Aorta (tissue), 5 donors: ENCODE measurements at regions not wholly inside any gene's neighbourhood (a gene's known extent, or its start where the extent isn't known, plus 50 kb on each side); places are given as distances from the start of the nearest gene placed in this dataset.
"Not testable (repeated sequence)": the region's sequence is repeated elsewhere in the genome, so short reads cannot be mapped to it uniquely, and the experiment has no call there.

Source experiments
- ATAC-seq: fragments of 200-7000 bp; cut with Tn5 transposase; one replicate; pipeline ENCODE4 v1.9.1; 2022; ENCODE audit warnings: moderate library complexity; ENCODE audit not compliant: low FRiP score
- DNase-seq, 2 donors: peaks; one replicate each; pipeline ENCODE4 v3.0.0-alpha.2; 2020
- H3K27ac ChIP-seq, 2 donors: one replicate each; pipeline ENCODE4 v1.5.1; 2013; ENCODE audit warnings: low read length in 2 of 2, mild to moderate bottlenecking in 2 of 2, moderate library complexity in 2 of 2, control low read depth in 1 of 2, inconsistent platforms in 1 of 2, low read depth in 1 of 2
- H3K27me3 ChIP-seq, 2 donors: one replicate each; pipeline ENCODE4 v1.6.1; 2013; ENCODE audit warnings: control low read depth in 1 of 2, low read length in 1 of 2, mild to moderate bottlenecking in 1 of 2, moderate library complexity in 1 of 2; ENCODE audit not compliant: insufficient read depth in 2 of 2, control insufficient read depth in 1 of 2
- H3K36me3 ChIP-seq, 2 donors: one replicate each; pipeline ENCODE4 v1.6.1; 2013; ENCODE audit warnings: control low read depth in 1 of 2, low read length in 1 of 2, mild to moderate bottlenecking in 1 of 2; ENCODE audit not compliant: insufficient read depth in 2 of 2, control insufficient read depth in 1 of 2
- H3K4me1 ChIP-seq, 2 donors: one replicate each; pipeline ENCODE4 v1.6.1; 2013; ENCODE audit warnings: low read length in 2 of 2, control low read depth in 1 of 2, mild to moderate bottlenecking in 1 of 2, moderate library complexity in 1 of 2; ENCODE audit not compliant: insufficient read depth in 2 of 2, control insufficient read depth in 1 of 2
- H3K4me3 ChIP-seq, 2 donors: one replicate each; pipeline ENCODE4 v1.5.1; 2013; ENCODE audit warnings: low read length in 2 of 2, control low read depth in 1 of 2, mild to moderate bottlenecking in 1 of 2
- H3K9me3 ChIP-seq: one replicate; pipeline ENCODE4 v1.6.1; 2013; ENCODE audit warnings: mild to moderate bottlenecking, low read length; ENCODE audit not compliant: control insufficient read depth
- WGBS, 2 donors: extraction: QIAGEN DNeasy Blood & Tissue Kit; methylation state at CpG; one replicate each; pipeline ENCODE4 v1.1.7; 2013; 5-methylcytosine and 5-hydroxymethylcytosine counted together
- intact Hi-C, 2 donors: fragments of 100-400 bp; cut with DNase I; formaldehyde crosslinking; loops; one replicate each; pipeline versions ENCODE4 v1.14.2 to v1.15.0; 2022
- donor health status: healthy with polysubstance abuse.
- donor health status: Bipolar disorder and iron deficiency.
- donor health status: DM: no; HTN: no; CAD: no.
- donor health status: DM: no; HTN: no; CAD: no.
- donor health status: DM: yes; HTN: yes; CAD: no.

DNA sequence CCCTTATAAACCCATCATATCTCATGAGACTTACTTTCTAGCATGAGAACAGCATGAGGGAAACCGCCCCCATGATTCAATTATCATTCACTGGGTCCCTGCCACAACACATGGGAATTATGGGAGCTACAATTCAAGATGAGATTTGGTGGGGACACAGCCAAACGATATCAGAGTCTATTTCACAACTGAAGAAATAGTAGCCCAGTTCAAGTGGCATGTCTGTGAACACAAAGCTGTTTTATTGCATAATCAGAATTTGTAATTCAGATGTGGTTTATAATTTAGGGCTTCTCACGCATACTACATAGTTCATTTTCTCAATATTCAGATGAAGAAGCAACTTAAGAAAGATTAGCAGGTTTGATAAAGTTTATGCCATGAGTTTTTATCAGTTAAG is 1188.0 kb upstream of the ALCAM start:
- WGBS, 2 donors, result 89 to 90% methylated on average over 3 of the region's 3 CpGs
- Histone ChIP-seq H3K36me3 (no peaks in the 10 kb centered on the region), H3K27me3 (no peaks in the 10 kb centered on the region), H3K27ac (no peak overlapping the region), H3K9me3 (no peaks in the 10 kb centered on the region), H3K4me1 (no peaks in the 10 kb centered on the region), H3K4me3 (no peak overlapping the region)
- no peak for DNase-seq
- ATAC-seq, result no peak
- intact Hi-C loops, result no loop called here

DNA sequence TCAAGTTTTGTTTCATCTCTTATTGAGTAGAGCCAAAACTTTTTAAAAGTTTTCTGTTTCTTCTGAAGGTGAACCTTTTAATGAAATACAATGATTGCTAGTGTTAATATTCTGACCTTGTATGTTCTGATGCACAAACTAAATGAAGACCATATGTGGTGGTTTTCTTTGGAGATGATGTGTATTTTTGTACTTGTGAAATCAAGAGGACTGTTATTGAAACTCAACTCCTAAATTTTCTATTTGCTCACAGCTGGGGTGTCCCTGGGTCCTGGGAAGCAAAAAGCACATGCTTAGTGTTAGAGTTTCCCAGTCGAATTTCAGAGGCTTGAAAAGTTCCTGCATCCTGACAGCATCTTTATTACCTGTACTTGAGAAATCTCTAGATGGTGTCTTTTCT is 1185.8 kb upstream of the ALCAM start:
- 12 to 17% methylated on average over 1 of the region's 1 CpG for WGBS, 2 donors
- Histone ChIP-seq H3K4me1 (no peaks in the 10 kb centered on the region), H3K27ac (no peak overlapping the region), H3K4me3 (no peak overlapping the region), H3K27me3 (no peaks in the 10 kb centered on the region), H3K9me3 (no peaks in the 10 kb centered on the region), H3K36me3 (no peaks in the 10 kb centered on the region)
- intact Hi-C loops, result no loop called here
- DNase-seq (no peak), ATAC-seq (no peak)

DNA sequence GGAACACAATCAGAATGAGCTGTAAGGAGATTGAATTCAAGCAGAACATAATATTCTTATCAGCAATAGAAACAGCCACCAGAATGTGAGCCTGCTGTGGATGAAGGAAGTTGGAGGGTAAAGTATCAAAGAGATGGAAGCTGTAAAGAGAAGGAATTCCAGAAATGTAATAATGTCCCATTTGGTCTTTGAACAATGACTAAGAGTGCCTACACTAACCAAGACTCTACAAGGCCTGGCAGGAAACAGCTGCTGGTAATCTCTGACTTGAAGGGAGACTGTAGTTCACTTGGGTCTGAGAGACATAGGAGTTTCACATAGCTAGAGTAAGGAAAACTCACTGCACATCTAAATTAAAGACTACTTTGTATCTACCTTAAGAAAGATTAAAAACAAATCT is 1176.0 kb upstream of the ALCAM start:
- intact Hi-C loops, result no loop called here
- Histone ChIP-seq H3K27ac (no peak overlapping the region), H3K4me1 (no peaks in the 10 kb centered on the region), H3K4me3 (no peak overlapping the region), H3K9me3 (no peaks in the 10 kb centered on the region), H3K36me3 (no peaks in the 10 kb centered on the region), H3K27me3 (no peaks in the 10 kb centered on the region)
- no peak for ATAC-seq
- DNase-seq, result no peak

DNA sequence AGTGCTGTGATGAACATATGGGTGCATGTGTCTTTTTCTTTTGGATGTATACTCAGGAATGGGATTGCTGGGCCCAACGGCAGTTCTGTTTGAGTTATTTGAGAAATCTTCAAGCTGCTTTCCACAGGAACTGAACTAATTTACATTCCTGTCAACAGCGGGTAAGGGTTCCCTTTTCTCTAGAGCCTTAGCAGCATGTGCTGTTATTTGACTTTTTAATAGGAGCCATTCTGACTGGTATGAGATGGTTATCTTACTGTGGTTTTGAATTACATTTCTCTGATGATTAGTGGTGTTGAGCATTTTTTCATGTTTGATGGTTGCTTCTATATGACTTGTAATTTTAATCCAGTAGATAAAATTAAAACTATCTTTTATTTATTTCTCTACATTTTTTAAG is 1168.6 kb upstream of the ALCAM start:
- ATAC-seq (no peak), DNase-seq (no peak)
- H3K27me3 ChIP-seq, result no peaks in the 10 kb centered on the region
- 19 to 24% methylated on average over 2 of the region's 2 CpGs for WGBS, 2 donors
- intact Hi-C loops, result no loop called here
- no peak overlapping the region for H3K27ac ChIP-seq
- H3K36me3 ChIP-seq, result no peaks in the 10 kb centered on the region
- H3K4me1 ChIP-seq, result no peaks in the 10 kb centered on the region
- H3K4me3 ChIP-seq, result no peak overlapping the region
- H3K9me3 ChIP-seq, result no peaks in the 10 kb centered on the region

DNA sequence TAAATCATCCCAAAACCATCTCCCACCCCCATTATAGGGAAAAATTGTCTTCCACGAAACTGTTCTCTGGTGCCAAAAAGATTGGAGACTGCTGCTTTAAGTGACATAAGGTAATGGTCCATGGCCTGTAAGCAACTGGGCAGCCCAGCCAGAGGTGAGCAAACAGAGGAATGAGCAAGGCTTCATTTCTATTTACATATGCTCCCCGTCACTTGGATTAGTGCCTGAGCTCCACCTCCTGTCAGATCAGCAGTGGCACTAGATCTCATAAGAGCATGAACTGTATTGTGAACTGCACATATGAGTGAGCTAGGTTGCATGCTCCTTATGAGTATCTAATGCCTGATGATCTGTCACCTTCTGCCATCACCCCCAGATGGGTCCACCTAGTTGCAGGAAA is 1159.8 kb upstream of the ALCAM start:
- DNase-seq (no peak), ATAC-seq (no peak)
- no peaks in the 10 kb centered on the region for H3K27me3 ChIP-seq
- H3K27ac ChIP-seq, result no peak overlapping the region
- H3K9me3 ChIP-seq, result no peaks in the 10 kb centered on the region
- intact Hi-C loops, result no loop called here
- no peaks in the 10 kb centered on the region for H3K36me3 ChIP-seq
- H3K4me1 ChIP-seq, result no peaks in the 10 kb centered on the region
- no peak overlapping the region for H3K4me3 ChIP-seq
- WGBS, 2 donors, result 64 to 68% methylated on average over 2 of the region's 2 CpGs

DNA sequence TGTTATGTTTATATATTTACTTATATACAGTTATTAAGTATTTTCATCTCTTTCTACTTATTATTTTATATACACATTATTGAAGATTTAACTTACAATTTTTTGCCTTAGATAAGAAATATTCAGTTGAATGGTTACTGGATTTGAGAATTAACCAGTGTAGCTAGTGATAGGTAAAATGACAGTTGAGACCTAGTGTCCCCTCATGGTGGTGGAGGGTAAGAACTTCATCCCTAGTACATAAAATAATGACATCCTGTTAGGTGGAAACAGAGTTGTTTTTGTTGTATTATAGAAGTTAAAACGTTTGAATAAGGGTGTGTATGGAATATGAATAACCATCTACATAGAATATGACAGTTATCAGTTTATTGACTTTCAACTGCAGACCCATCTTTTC is 1152.4 kb upstream of the ALCAM start:
- DNase-seq, result no peak
- Histone ChIP-seq H3K4me3 (no peak overlapping the region), H3K9me3 (no peaks in the 10 kb centered on the region), H3K27ac (no peak overlapping the region), H3K36me3 (no peaks in the 10 kb centered on the region), H3K27me3 (no peaks in the 10 kb centered on the region), H3K4me1 (no peaks in the 10 kb centered on the region)
- ATAC-seq, result no peak
- intact Hi-C loops, result no loop called here
- 21 to 26% methylated on average over 1 of the region's 1 CpG for whole genome bisulfite sequencing, 2 donors

DNA sequence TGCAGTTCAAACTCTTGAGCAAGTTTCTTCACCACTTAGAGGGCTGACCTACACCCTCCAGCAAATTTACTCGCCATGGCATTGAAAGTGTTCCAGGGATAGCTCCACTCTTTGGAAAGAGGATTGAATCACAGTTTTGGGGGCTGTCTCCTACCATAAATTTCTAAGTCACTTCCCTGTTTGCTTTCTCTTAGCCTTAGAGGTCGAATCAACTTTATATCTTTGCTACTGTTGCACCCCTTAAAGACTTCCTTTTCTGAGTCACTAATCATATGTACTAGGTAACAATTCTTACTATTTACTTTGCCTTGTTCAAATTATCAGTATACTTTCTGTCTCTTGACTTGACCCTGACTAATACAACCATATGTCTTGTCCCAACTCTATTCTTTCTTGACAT is 1151.8 kb upstream of the ALCAM start:
- H3K4me1 ChIP-seq, result no peaks in the 10 kb centered on the region
- WGBS, 2 donors, result 81% methylated on average over 2 of the region's 2 CpGs
- ATAC-seq, result no peak
- no peak for DNase-seq
- no peak overlapping the region for H3K4me3 ChIP-seq
- no peaks in the 10 kb centered on the region for H3K9me3 ChIP-seq
- H3K36me3 ChIP-seq, result no peaks in the 10 kb centered on the region
- H3K27ac ChIP-seq, result no peak overlapping the region
- intact Hi-C loops, result no loop called here
- no peaks in the 10 kb centered on the region for H3K27me3 ChIP-seq

DNA sequence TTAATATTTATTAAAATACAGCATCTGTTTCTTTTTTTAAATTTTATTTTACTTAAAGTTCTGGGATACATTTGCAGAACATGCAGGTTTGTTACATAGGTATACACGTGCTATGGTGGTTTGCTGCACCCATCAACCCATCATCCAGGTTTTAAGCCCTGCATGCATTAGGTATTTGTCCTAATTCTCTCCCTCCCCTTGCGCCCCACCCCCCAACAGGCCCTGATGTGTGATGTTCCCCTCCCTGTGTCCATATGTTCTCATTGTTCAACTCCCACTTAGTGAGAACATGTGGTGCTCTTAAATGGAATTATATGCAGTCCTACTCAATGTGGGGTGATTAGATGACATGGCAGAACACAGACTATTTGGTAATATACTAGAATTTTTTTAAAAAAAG is 1147.7 kb upstream of the ALCAM start:
- H3K9me3 ChIP-seq, H3K27me3 ChIP-seq, H3K27ac ChIP-seq, H3K4me1 ChIP-seq, H3K36me3 ChIP-seq, H3K4me3 ChIP-seq, intact Hi-C loops, DNase-seq, ATAC-seq: not testable (repeated sequence)
- 84 to 95% methylated on average over 2 of the region's 2 CpGs for WGBS, 2 donors

DNA sequence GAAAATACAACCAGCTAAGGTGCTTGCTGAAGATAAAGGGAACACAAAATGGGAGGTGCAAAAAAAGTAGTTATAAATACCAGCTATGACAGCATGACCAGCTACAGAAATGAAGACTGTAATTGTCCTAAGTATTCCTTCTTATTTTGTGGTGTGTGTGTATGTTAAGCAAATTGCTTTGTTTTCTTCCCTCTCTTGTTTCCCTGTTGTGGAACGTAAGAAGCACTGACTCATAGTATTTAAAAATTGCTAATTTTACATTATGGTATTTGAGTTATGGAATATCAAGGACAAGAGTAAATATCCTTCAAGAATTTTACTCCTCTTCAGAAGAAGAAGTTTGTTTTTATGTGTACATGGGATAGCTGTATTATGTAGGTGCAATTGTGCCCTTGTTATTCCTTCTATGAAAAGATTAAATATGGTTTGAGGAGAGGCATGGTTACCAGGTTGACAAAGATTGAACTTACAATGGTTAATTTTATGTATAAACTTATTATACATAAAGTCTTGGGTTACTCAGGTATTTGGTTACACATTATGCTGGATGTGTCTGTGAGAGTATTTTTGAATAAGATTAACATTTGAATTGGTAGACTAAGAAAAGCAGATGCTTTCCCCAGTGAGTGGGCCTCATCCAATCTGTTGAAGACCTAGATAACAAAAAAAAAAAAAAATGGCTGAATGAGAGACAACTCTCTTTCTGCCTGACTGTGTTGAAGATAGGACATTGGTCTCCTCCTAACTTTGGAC is 1132.1 kb upstream of the ALCAM start:
- Histone ChIP-seq H3K4me1 (no peaks in the 10 kb centered on the region), H3K27ac (no peak overlapping the region), H3K36me3 (no peaks in the 10 kb centered on the region), H3K4me3 (no peak overlapping the region), H3K27me3 (no peaks in the 10 kb centered on the region), H3K9me3 (no peaks in the 10 kb centered on the region)
- ATAC-seq, result no peak
- intact Hi-C loops, result no loop called here
- no peak for DNase-seq
- 67 to 77% methylated on average over 1 of the region's 1 CpG for WGBS, 2 donors
